OCI-LY7 (cell line): ENCODE measurements at regions not wholly inside any gene's neighbourhood (a gene's known extent, or its start where the extent isn't known, plus 50 kb on each side); places are given as distances from the start of the nearest gene placed in this dataset.

Experiments used
- BruUV-seq: library from RNA; stranded (reverse); fragments of 400-500 nt; replicated peaks from 2 replicates; lab custom pipeline; 2021; lab: Mats Ljungman, UMichigan
- CTCF ChIA-PET: fragments of 300-600 bp; sonication (Branson Sonifier 250); formaldehyde crosslinking; loops from one replicate; lab custom pipeline; 2022; ENCODE audit warnings: antibody characterized with exemption; ENCODE audit not compliant: unreplicated experiment; lab: Charles Lee
- POLR2A ChIA-PET: fragments of 300-600 bp; sonication (Branson Sonifier 250); formaldehyde crosslinking; loops from one replicate; lab custom pipeline; 2022; ENCODE audit warnings: antibody characterized with exemption; lab: Charles Lee
- DNase-seq: peaks from one replicate; pipeline ENCODE4 v3.0.0-alpha.2; 2015; ENCODE audit warnings: low spot score
- H2AFZ ChIP-seq: fragments of 200-600 bp; sonication (generic), shearing (Covaris generic); 2 replicates; pipeline ENCODE4 v1.6.1; 2014; ENCODE audit warnings: mild to moderate bottlenecking, antibody characterized with exemption, low read length, moderate library complexity
- H3K27ac ChIP-seq: fragments of 200-600 bp; sonication (generic); 2 replicates; pipeline ENCODE4 v1.5.1; 2014; ENCODE audit warnings: mixed run types, low read depth, mild to moderate bottlenecking, moderate library complexity, low read length, inconsistent platforms; ENCODE audit not compliant: poor library complexity, severe bottlenecking
- H3K36me3 ChIP-seq: fragments of 200-600 bp; sonication (generic); 2 replicates; pipeline ENCODE4 v1.6.1; 2014; ENCODE audit warnings: mild to moderate bottlenecking, antibody characterized with exemption, low read length, moderate library complexity, mixed read lengths; ENCODE audit not compliant: insufficient read depth
- H3K4me1 ChIP-seq: fragments of 200-600 bp; sonication (generic); 2 replicates; pipeline ENCODE4 v1.5.1; 2014; ENCODE audit warnings: mild to moderate bottlenecking, low read length; ENCODE audit not compliant: insufficient read depth, poor library complexity, severe bottlenecking
- H3K4me2 ChIP-seq: fragments of 200-600 bp; sonication (generic); 2 replicates; pipeline ENCODE4 v1.6.1; 2014; ENCODE audit warnings: mild to moderate bottlenecking, low read length
- H3K4me3 ChIP-seq: fragments of 200-600 bp; sonication (generic); 2 replicates; pipeline ENCODE4 v1.5.1; 2014; ENCODE audit warnings: mild to moderate bottlenecking, low read depth, low read length; ENCODE audit not compliant: poor library complexity, severe bottlenecking
- H3K79me2 ChIP-seq: fragments of 200-600 bp; sonication (generic); 2 replicates; pipeline ENCODE4 v1.6.1; 2016; ENCODE audit warnings: low read depth, mild to moderate bottlenecking, low read length, moderate library complexity, mixed read lengths; ENCODE audit not compliant: insufficient read depth
- H3K9me2 ChIP-seq: fragments of 200-600 bp; sonication (generic); 2 replicates; pipeline ENCODE4 v1.6.1; 2016; ENCODE audit warnings: mild to moderate bottlenecking, low read length, mixed read lengths; ENCODE audit not compliant: insufficient read depth
- H3K9me3 ChIP-seq: fragments of 200-600 bp; sonication (generic); 2 replicates; pipeline ENCODE4 v1.6.1; 2014; ENCODE audit warnings: mild to moderate bottlenecking, mixed run types, low read length, mixed read lengths
- H4K20me1 ChIP-seq: fragments of 200-600 bp; sonication (generic); 2 replicates; pipeline ENCODE4 v1.6.1; 2014; ENCODE audit warnings: mild to moderate bottlenecking, antibody characterized with exemption, low read length, moderate library complexity, mixed read lengths; ENCODE audit not compliant: insufficient read depth
- EZH2phosphoT487 ChIP-seq: fragments of 200-600 bp; sonication (generic); IDR thresholded peaks from 2 replicates; pipeline ENCODE4 v1.6.1; 2018; ENCODE audit warnings: low read depth, borderline replicate concordance, mild to moderate bottlenecking, mixed run types, antibody characterized with exemption, low read length, moderate library complexity, mixed read lengths
- intact Hi-C: fragments of 100-400 bp; cut with micrococcal nuclease; formaldehyde crosslinking; loops from one replicate; pipeline ENCODE4 v1.10.0; 2022; ENCODE audit not compliant: unreplicated experiment
- TF ChIP-seq, protein P1 (sequence below): fragments of 200-600 bp; sonication (generic); conservative IDR thresholded peaks from 2 replicates; pipeline ENCODE4 v1.5.1; 2014; ENCODE audit warnings: mild to moderate bottlenecking, antibody characterized with exemption, low read length, moderate library complexity, mixed read lengths

DNA sequence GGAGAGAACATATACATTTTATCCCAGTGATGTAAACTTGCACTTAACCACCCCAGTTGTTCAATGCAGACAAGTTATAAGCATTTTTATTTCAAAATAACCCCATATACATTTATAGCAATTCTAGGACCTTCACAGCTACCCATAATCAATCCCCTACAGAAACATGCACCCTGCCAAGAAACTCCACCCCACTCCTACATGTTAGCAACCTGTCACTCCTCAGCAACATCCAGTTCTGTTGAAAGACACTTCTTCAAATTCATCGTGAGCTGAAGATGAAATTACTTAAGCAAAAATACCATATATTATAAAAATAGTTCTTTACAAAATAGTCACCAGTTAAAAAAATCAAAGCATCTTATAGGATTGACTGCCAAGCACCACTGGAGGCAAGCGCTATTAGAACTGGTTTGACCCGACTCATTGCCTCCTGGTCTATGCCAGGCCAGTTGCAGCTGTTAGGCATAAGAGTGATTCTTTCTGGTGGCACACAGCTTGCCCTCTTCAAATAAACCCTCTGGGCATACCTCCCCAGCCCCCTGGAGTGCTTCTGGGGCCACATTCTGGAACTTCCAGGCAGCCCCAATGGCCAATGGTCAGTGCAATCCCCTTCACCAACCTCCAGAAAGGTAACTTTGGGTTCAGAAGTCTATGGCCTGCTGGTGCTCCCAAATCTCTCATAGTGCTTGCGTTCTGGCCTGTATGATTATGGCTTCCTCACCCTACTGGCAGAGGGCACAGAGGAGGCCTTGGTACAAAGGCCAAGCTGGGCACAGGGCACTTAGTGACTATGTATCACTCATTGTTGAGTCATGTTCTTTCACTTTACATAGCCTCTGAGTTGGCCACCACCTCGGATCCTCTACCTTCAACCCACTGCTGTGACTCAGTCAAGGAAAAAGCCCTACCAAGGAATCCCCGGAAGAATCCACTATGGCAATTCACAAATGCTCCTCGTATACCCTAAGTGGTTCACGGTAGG, 72.2 kb upstream of the RALGPS2 start:
- Histone ChIP-seq H2AFZ (no peak overlapping the region), H3K27ac (no peak overlapping the region), H3K9me3 (no peaks in the 10 kb centered on the region), H3K4me2 (no peak overlapping the region), H3K4me3 (no peak overlapping the region), H3K9me2 (no peaks in the 10 kb centered on the region), H3K4me1 (peaks cover 11% of the 10 kb centered on the region), H3K79me2 (no peaks in the 10 kb centered on the region), H4K20me1 (no peaks in the 10 kb centered on the region), H3K36me3 (no peaks in the 10 kb centered on the region)
- intact Hi-C loops, result no loop called here
- TF ChIP-seq, protein P1, sequence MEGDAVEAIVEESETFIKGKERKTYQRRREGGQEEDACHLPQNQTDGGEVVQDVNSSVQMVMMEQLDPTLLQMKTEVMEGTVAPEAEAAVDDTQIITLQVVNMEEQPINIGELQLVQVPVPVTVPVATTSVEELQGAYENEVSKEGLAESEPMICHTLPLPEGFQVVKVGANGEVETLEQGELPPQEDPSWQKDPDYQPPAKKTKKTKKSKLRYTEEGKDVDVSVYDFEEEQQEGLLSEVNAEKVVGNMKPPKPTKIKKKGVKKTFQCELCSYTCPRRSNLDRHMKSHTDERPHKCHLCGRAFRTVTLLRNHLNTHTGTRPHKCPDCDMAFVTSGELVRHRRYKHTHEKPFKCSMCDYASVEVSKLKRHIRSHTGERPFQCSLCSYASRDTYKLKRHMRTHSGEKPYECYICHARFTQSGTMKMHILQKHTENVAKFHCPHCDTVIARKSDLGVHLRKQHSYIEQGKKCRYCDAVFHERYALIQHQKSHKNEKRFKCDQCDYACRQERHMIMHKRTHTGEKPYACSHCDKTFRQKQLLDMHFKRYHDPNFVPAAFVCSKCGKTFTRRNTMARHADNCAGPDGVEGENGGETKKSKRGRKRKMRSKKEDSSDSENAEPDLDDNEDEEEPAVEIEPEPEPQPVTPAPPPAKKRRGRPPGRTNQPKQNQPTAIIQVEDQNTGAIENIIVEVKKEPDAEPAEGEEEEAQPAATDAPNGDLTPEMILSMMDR, result no peak
- no peak for TF ChIP-seq EZH2phosphoT487
- CTCF ChIA-PET, result no interaction called here
- no TSS peak for BruUV-seq
- DNase-seq, result no peak
- POLR2A ChIA-PET, result interaction anchor here (0.8 to 3.0 kb wide), 8 partner anchors 8 to 48 kb away, joined by 3 to 9 read pairs (median 4); no protein-coding TSS in a partner anchor

- intact Hi-C loops, result loop anchor here (1.0 to 5.0 kb wide), 3 partner anchors 78 to 368 kb away; partner anchors contain the start of gene FAM20B
- H3K4me3 ChIP-seq, result peak overlapping the region; percentile 41
- no peaks in the 10 kb centered on the region for H3K9me2 ChIP-seq
- H4K20me1 ChIP-seq, result no peaks in the 10 kb centered on the region
- H3K4me1 ChIP-seq, result peaks cover 42% of the 10 kb centered on the region
- no peaks in the 10 kb centered on the region for H3K9me3 ChIP-seq
- DNase-seq, result peak; percentile 61
- ChIA-PET CTCF (no interaction called here), POLR2A (interaction anchor here (0.7 to 3.0 kb wide), 14 partner anchors 8 to 84 kb away, joined by 3 to 14 read pairs (median 5); partner anchors contain the start of gene RALGPS2)
- peak overlapping the region; percentile 59 for H2AFZ ChIP-seq
- H3K4me2 ChIP-seq, result peak overlapping the region; percentile 67
- TF ChIP-seq EZH2phosphoT487, result no peak
- TF ChIP-seq, protein P1, result no peak
- H3K36me3 ChIP-seq, result no peaks in the 10 kb centered on the region
- H3K79me2 ChIP-seq, result no peaks in the 10 kb centered on the region
- peak overlapping the region; percentile 69 for H3K27ac ChIP-seq
- BruUV-seq, result no TSS peak
Measured at GRCh38 chr1:178659789-178660208, 65.2 kb upstream of the RALGPS2 start.
